CD14-positive monocyte (primary cell): ENCODE measurements at regions not wholly inside any gene's neighbourhood (a gene's known extent, or its start where the extent isn't known, plus 50 kb on each side); places are given as distances from the start of the nearest gene placed in this dataset.

Experiments
- DNase-seq, 3 donors: peaks; one replicate each; pipeline ENCODE4 v3.0.0-alpha.2; 2011 to 2022
- H2AFZ ChIP-seq: 2 replicates; pipeline ENCODE4 v1.6.0; 2012; ENCODE audit warnings: mild to moderate bottlenecking, low read depth, low read length, inconsistent platforms; ENCODE audit not compliant: insufficient read depth, poor library complexity, severe bottlenecking
- H3K27ac ChIP-seq, 2 donors: 1 replicate in 1 of 2; 2 replicates in 1 of 2; pipeline ENCODE4 v1.5.1; 2012 to 2013; ENCODE audit warnings: low read length in 2 of 2, control low read depth in 1 of 2, inconsistent platforms in 1 of 2, low read depth in 1 of 2, mild to moderate bottlenecking in 1 of 2
- H3K27me3 ChIP-seq, 2 donors: one replicate each; pipeline versions ENCODE4 v1.6.0 to v1.6.1; 2011 to 2013; ENCODE audit warnings: low read length in 2 of 2; ENCODE audit not compliant: control insufficient read depth in 2 of 2, insufficient read depth in 2 of 2
- H3K36me3 ChIP-seq, 2 donors: replicated peaks in 1 of 2; 1 replicate in 1 of 2; 2 replicates in 1 of 2; pipeline versions ENCODE4 v1.5.1 to v1.6.1; 2012 to 2013; ENCODE audit warnings: low read length in 2 of 2, control low read depth in 1 of 2, inconsistent platforms in 1 of 2, mild to moderate bottlenecking in 1 of 2; ENCODE audit not compliant: insufficient read depth in 2 of 2, control insufficient read depth in 1 of 2
- H3K4me1 ChIP-seq, 2 donors: 1 replicate in 1 of 2; 2 replicates in 1 of 2; pipeline versions ENCODE4 v1.5.1 to v1.6.1; 2012 to 2013; ENCODE audit warnings: low read length in 2 of 2, control low read depth in 1 of 2, inconsistent platforms in 1 of 2, mild to moderate bottlenecking in 1 of 2, moderate library complexity in 1 of 2; ENCODE audit not compliant: insufficient read depth in 2 of 2, control insufficient read depth in 1 of 2
- H3K4me2 ChIP-seq: replicated peaks from 2 replicates; pipeline ENCODE3; 2012; ENCODE audit warnings: low read length, moderate library complexity, mild to moderate bottlenecking; ENCODE audit not compliant: poor library complexity, severe bottlenecking; ENCODE audit errors: extremely low read depth
- H3K4me3 ChIP-seq, 3 experiments: fragments of 200-600 bp in 1 of 3; sonication (generic) in 1 of 3; replicated peaks in 1 of 3; 1 replicate in 2 of 3; 2 replicates in 1 of 3; pipeline ENCODE4 v1.5.1; 2011 to 2013; ENCODE audit warnings: low read length in 3 of 3, mild to moderate bottlenecking in 3 of 3, control low read depth in 2 of 3, low read depth in 2 of 3, inconsistent platforms in 1 of 3, moderate library complexity in 1 of 3
- H3K79me2 ChIP-seq: 2 replicates; pipeline ENCODE4 v1.6.0; 2012; ENCODE audit warnings: mild to moderate bottlenecking, control low read depth, inconsistent platforms, low read length, moderate library complexity; ENCODE audit not compliant: insufficient read depth
- H3K9ac ChIP-seq: 2 replicates; pipeline ENCODE4 v1.6.0; 2017; ENCODE audit warnings: low read length, mild to moderate bottlenecking; ENCODE audit not compliant: insufficient read depth, poor library complexity, severe bottlenecking
- H3K9me3 ChIP-seq, 2 donors: replicated peaks in 1 of 2; 1 replicate in 1 of 2; 2 replicates in 1 of 2; pipeline versions ENCODE4 v1.5.1 to v1.6.1; 2012 to 2013; ENCODE audit warnings: low read length in 2 of 2, control low read depth in 1 of 2; ENCODE audit not compliant: control insufficient read depth in 1 of 2, insufficient read depth in 1 of 2
- H4K20me1 ChIP-seq: 2 replicates; pipeline ENCODE4 v1.6.0; 2012; ENCODE audit warnings: mild to moderate bottlenecking, low read length, control low read depth, moderate library complexity; ENCODE audit not compliant: insufficient read depth
- H3K27ac Mint-ChIP-seq, 7 donors: one replicate each; pipeline ENCODE4 v1.8.0; 2020; ENCODE audit warnings: mild to moderate bottlenecking in 7 of 7, mixed read lengths in 7 of 7, moderate library complexity in 6 of 7, inconsistent platforms in 2 of 7
- H3K27me3 Mint-ChIP-seq, 3 donors: one replicate each; pipeline ENCODE4 v1.8.0; 2021 to 2022; ENCODE audit warnings: low read depth in 3 of 3, mild to moderate bottlenecking in 3 of 3, mixed read lengths in 3 of 3, moderate library complexity in 3 of 3, inconsistent platforms in 1 of 3
- H3K36me3 Mint-ChIP-seq, 2 donors: one replicate each; pipeline ENCODE4 v1.8.0; 2020; ENCODE audit warnings: mixed read lengths in 2 of 2, inconsistent platforms in 1 of 2, mild to moderate bottlenecking in 1 of 2
- H3K4me1 Mint-ChIP-seq: one replicate; pipeline ENCODE4 v1.8.0; 2020; ENCODE audit warnings: mild to moderate bottlenecking, mixed read lengths
- H3K4me3 Mint-ChIP-seq, 2 donors: one replicate each; pipeline ENCODE4 v1.8.0; 2020; ENCODE audit warnings: mild to moderate bottlenecking in 2 of 2, mixed read lengths in 2 of 2, moderate library complexity in 1 of 2
- H3K9me3 Mint-ChIP-seq, 7 donors: one replicate each; pipeline ENCODE4 v1.8.0; 2020 to 2022; ENCODE audit warnings: mixed read lengths in 7 of 7, mild to moderate bottlenecking in 6 of 7, moderate library complexity in 6 of 7, inconsistent platforms in 2 of 7
- WGBS: methylation state at CpG from one replicate; pipeline ENCODE4 v1.1.5; 2013; ENCODE audit warnings: missing lambda C conversion rate; ENCODE audit not compliant: insufficient coverage; 5-methylcytosine and 5-hydroxymethylcytosine counted together
- intact Hi-C, 2 donors: fragments of 100-400 bp; cut with micrococcal nuclease; formaldehyde crosslinking; loops; one replicate each; pipeline versions ENCODE4 v1.15.0 to v1.15.1; 2023
- TF ChIP-seq, protein P1 (sequence below): fragments of 200-600 bp; IDR thresholded peaks from one replicate; pipeline ENCODE4 v1.8.0; 2022; ENCODE audit warnings: antibody characterized with exemption, mild to moderate bottlenecking

DNA sequence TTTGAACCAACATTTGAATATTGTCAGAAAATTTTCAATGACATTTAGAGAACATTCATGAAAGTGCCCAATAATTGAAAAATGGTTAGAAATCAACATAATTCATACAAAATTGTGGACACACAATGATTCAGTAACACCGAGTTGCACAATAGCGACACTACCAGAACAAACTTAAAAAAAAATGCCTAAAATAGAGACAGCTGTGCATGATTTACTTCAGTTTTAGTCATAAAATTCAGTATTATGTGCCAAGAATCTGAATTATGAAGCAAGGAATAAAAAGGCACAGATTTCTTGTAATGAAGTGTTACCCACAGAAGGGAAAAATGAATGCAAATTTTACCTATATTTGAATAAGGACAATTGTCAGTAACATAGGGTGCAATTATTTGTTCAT lies 396.0 kb downstream of the SEMA3D start:
- Mint-ChIP-seq H3K27ac (no peak overlapping the region), H3K4me3 (no peak overlapping the region), H3K27me3 (peaks cover 0 to 1% (median 0%) of the 10 kb centered on the region in 3 donors), H3K9me3 (peaks cover 0 to 6% (median 1%) of the 10 kb centered on the region in 7 donors), H3K36me3 (no peaks in the 10 kb centered on the region), H3K4me1 (peaks cover 7% of the 10 kb centered on the region)
- no peak for DNase-seq
- Histone ChIP-seq H3K4me1 (no peaks in the 10 kb centered on the region), H3K27ac (no peak overlapping the region), H3K4me2 (no peak overlapping the region), H3K36me3 (no peaks in the 10 kb centered on the region), H3K27me3 (no peaks in the 10 kb centered on the region), H3K9me3 (no peaks in the 10 kb centered on the region), H3K4me3 (no peak overlapping the region), H2AFZ (no peak overlapping the region), H4K20me1 (no peaks in the 10 kb centered on the region), H3K79me2 (no peaks in the 10 kb centered on the region), H3K9ac (no peak overlapping the region)
- TF ChIP-seq, protein P1, sequence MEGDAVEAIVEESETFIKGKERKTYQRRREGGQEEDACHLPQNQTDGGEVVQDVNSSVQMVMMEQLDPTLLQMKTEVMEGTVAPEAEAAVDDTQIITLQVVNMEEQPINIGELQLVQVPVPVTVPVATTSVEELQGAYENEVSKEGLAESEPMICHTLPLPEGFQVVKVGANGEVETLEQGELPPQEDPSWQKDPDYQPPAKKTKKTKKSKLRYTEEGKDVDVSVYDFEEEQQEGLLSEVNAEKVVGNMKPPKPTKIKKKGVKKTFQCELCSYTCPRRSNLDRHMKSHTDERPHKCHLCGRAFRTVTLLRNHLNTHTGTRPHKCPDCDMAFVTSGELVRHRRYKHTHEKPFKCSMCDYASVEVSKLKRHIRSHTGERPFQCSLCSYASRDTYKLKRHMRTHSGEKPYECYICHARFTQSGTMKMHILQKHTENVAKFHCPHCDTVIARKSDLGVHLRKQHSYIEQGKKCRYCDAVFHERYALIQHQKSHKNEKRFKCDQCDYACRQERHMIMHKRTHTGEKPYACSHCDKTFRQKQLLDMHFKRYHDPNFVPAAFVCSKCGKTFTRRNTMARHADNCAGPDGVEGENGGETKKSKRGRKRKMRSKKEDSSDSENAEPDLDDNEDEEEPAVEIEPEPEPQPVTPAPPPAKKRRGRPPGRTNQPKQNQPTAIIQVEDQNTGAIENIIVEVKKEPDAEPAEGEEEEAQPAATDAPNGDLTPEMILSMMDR: no peak
- intact Hi-C loops: no loop called here
- WGBS: no CpG with 5 or more reads among the region's 2 CpGs

DNA sequence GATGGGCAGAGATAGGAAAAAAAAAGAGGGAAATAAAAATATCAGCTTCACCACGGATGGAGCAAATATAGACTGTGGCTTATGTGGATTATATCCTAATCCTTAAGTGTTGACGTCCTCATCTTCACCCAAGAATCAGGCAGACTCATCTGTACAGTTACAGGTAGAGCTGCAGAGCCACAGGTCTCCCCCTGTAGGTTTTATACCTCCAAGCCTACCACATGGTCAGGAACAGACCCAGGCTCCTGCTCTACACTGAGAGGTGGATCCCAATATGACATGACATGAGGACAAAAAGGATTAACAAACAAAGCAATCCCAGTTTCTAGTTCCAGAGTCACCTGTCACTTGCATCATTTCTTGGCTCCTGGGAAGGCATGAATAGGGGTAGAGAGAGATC lies 400.8 kb downstream of the SEMA3D start:
- Histone ChIP-seq H4K20me1 (no peaks in the 10 kb centered on the region), H3K4me2 (no peak overlapping the region), H3K4me3 (no peak overlapping the region), H3K79me2 (no peaks in the 10 kb centered on the region), H3K9me3 (no peaks in the 10 kb centered on the region), H3K4me1 (no peaks in the 10 kb centered on the region), H3K27ac (no peak overlapping the region), H3K36me3 (no peaks in the 10 kb centered on the region), H2AFZ (no peak overlapping the region), H3K27me3 (no peaks in the 10 kb centered on the region), H3K9ac (no peak overlapping the region)
- H3K36me3 Mint-ChIP-seq: no peaks in the 10 kb centered on the region
- H3K27me3 Mint-ChIP-seq: no peaks in the 10 kb centered on the region
- H3K4me1 Mint-ChIP-seq: no peaks in the 10 kb centered on the region
- WGBS: 40% methylated on average over 1 of the region's 2 CpGs
- no peaks in the 10 kb centered on the region for H3K9me3 Mint-ChIP-seq
- DNase-seq: no peak
- H3K27ac Mint-ChIP-seq: no peak overlapping the region
- TF ChIP-seq, protein P1: no peak
- intact Hi-C loops: no loop called here
- no peak overlapping the region for H3K4me3 Mint-ChIP-seq
